Left lung (tissue), 4 donors: ENCODE measurements at regions not wholly inside any gene's neighbourhood (a gene's known extent, or its start where the extent isn't known, plus 50 kb on each side); places are given as distances from the start of the nearest gene placed in this dataset.
A peak's percentile ranks its signal among the peaks of the same experiment; 100 is the strongest.

ENCODE experiments used
- ATAC-seq: fragments of 200-7000 bp; cut with Tn5 transposase; one replicate; pipeline ENCODE4 v1.9.1; 2020; ENCODE audit warnings: moderate library complexity
- DNase-seq, 4 donors: peaks; one replicate each; pipeline ENCODE4 v3.0.0-alpha.2; 2013 to 2020
- H3K27ac ChIP-seq, 2 donors: fragments of 200-600 bp; sonication (generic) in 1 of 2; one replicate each; pipeline versions ENCODE4 v1.5.0 to v1.8.0; 2020 to 2021
- H3K27me3 ChIP-seq, 2 donors: fragments of 200-600 bp; sonication (generic) in 1 of 2; one replicate each; pipeline versions ENCODE4 v1.5.0 to v1.8.0; 2020 to 2021
- H3K36me3 ChIP-seq, 2 donors: fragments of 200-600 bp; sonication (generic) in 1 of 2; one replicate each; pipeline versions ENCODE4 v1.5.0 to v1.8.0; 2020 to 2021
- H3K4me1 ChIP-seq, 2 donors: fragments of 200-600 bp; one replicate each; pipeline ENCODE4 v1.8.0; 2021
- H3K4me3 ChIP-seq, 2 donors: fragments of 200-600 bp; sonication (generic) in 1 of 2; one replicate each; pipeline versions ENCODE4 v1.5.0 to v1.8.0; 2020 to 2021; ENCODE audit warnings: mild to moderate bottlenecking in 1 of 2
- H3K9me3 ChIP-seq, 2 donors: fragments of 200-600 bp; sonication (generic) in 1 of 2; one replicate each; pipeline versions ENCODE4 v1.5.0 to v1.8.0; 2020 to 2021
- intact Hi-C, 2 donors: fragments of 100-400 bp; cut with DNase I; formaldehyde crosslinking; loops; one replicate each; pipeline versions ENCODE4 v1.11.2 to v1.14.2; 2022
- TF ChIP-seq, protein P1 (sequence below), 2 donors: fragments of 200-600 bp; sonication (generic) in 1 of 2; IDR thresholded peaks; one replicate each; pipeline versions ENCODE4 v1.5.0 to v1.8.0; 2021; ENCODE audit warnings: antibody characterized with exemption in 2 of 2
- donor health status: DM: no; HTN: yes; CAD: no.
- donor health status: DM: no; HTN: no; CAD: no.

DNA sequence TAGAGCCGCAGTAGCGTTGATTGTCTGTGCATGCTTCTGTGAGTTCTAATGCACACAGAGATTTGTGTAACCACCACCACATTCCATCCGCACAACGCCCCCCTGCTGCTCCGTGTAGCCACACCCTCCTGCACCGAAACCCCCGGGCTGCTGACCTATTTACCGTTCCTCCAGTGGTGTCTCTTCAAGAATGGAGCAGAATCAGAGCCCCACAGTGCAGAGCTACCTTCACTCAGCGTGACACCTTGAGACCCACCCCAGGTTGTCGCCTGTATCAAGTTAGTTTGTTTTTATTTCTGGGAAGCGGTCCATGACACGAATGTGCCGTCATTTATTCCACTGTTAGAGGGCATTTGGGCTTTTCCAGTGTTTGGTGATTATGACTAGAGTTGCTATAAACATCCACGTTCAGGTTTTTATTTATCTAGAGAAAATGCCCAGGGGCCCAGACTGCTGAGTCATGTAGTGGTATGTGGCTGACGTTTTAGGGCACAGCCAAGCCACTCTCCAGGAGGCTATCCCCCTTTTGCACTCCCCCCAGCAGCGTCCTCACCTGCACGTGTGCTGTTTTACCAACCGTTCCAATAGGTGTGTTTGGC is 266.8 kb downstream of the NDUFA10 start:
- intact Hi-C loops = no loop called here
- DNase-seq = peak in 1 of 4 donors; percentile 25
- Histone ChIP-seq H3K4me3 (no peak overlapping the region), H3K36me3 (no peaks in the 10 kb centered on the region), H3K4me1 (peaks cover 0 to 6% of the 10 kb centered on the region in 2 donors), H3K27me3 (peaks cover 0 to 15% of the 10 kb centered on the region in 2 donors), H3K27ac (no peak overlapping the region), H3K9me3 (peaks cover 0 to 10% of the 10 kb centered on the region in 2 donors)
- TF ChIP-seq, protein P1, sequence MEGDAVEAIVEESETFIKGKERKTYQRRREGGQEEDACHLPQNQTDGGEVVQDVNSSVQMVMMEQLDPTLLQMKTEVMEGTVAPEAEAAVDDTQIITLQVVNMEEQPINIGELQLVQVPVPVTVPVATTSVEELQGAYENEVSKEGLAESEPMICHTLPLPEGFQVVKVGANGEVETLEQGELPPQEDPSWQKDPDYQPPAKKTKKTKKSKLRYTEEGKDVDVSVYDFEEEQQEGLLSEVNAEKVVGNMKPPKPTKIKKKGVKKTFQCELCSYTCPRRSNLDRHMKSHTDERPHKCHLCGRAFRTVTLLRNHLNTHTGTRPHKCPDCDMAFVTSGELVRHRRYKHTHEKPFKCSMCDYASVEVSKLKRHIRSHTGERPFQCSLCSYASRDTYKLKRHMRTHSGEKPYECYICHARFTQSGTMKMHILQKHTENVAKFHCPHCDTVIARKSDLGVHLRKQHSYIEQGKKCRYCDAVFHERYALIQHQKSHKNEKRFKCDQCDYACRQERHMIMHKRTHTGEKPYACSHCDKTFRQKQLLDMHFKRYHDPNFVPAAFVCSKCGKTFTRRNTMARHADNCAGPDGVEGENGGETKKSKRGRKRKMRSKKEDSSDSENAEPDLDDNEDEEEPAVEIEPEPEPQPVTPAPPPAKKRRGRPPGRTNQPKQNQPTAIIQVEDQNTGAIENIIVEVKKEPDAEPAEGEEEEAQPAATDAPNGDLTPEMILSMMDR (IDR thresholded peaks at IDR 0.05) = no peak
- ATAC-seq = peak; percentile 36

DNA sequence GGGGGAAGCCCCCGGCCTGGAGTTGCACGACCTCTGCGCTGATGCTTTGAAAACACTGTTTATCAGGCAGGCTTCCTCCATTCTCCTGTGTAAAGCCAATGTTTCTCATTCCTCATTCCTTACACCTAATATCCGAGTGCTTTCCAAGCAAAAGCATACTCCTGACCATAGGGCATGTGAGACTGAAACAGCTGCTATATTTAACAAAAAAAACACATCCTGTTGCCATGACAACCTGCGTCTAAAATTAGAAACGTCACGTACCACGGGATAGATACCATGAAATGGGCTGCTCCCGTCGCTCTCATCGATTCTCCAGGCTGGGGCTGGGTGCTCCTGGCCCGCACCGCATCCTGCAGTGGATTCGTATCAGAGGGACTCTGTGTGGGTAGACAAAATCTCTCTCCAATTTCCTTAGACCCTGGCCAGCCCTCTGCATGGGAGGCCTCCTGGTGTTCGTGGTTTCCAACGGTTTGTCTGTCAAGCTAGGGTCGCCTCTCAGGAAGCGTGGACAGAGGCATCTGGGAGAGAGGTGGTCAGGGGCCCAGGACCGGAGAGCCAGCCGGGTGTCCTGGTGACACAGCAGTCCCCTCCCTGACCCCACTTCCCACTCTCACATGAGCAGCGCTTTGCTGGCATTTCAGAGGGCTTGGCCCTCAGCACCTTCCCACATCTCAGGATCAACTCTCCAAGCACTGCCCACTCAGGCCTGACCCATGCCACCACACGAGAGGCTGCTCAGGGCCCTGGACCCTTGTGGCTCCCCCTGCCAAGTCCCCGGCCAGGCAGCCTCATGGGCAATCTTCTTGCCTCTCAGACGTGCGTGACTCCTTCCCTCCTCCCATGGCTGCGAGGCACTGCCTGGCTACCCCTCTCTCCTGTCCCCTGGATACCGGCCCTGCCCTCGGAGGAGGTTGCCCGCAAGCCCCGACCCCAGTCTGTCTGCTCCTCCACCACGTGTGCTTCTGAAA is 268.1 kb downstream of the NDUFA10 start:
- H3K9me3 ChIP-seq = peaks cover 0 to 10% of the 10 kb centered on the region in 2 donors
- ATAC-seq = no peak
- no peaks in the 10 kb centered on the region for H3K36me3 ChIP-seq
- H3K4me3 ChIP-seq = no peak overlapping the region
- TF ChIP-seq, protein P1 (IDR thresholded peaks at IDR 0.05) = no peak
- no peak overlapping the region for H3K27ac ChIP-seq
- H3K27me3 ChIP-seq = peaks cover 0 to 15% of the 10 kb centered on the region in 2 donors
- peaks cover 0 to 6% of the 10 kb centered on the region in 2 donors for H3K4me1 ChIP-seq
- intact Hi-C loops = no loop called here
- DNase-seq = peak in 2 of 4 donors; percentile 76 to 84

DNA sequence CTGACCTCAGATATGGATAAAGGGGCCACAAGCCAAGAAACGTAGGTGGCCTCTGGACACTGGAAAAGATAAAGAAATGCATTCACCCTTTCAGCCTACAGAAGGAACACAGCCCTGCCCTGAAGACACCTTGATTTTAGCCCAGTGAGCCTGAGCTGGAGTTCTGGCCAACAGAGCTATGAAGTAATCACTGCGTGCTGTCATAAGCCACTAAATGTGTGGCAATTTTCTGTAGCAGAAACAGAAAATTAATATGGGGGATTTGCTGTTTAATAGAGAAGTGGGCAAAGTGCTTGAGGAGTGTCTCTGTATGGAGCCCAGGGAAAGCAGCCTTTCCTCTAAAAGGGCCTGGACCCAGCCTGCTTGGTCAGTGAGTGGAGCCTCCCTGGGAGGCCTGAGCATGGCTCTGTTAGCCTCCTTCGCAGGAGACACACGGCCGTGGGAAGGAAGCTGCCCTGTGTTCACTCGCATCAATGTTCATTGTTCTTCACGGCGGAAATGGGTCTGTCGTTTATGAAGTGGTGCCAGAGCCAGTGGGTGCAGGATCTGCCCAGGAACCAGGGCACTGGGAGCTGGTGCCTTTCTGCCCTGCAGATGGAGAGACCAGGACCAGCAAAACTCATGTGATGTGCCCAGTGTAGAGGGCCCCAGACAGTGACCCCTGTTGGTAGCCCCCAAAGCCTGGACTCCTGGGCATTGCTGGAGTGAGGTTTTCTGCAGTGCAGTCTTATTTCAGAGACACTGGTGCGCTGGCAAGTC is 268.9 kb downstream of the NDUFA10 start:
- Histone ChIP-seq H3K4me3 (no peak overlapping the region), H3K4me1 (peaks cover 0 to 14% of the 10 kb centered on the region in 2 donors), H3K27ac (no peak overlapping the region), H3K27me3 (peaks cover 0 to 21% of the 10 kb centered on the region in 2 donors), H3K36me3 (no peaks in the 10 kb centered on the region), H3K9me3 (peaks cover 0 to 10% of the 10 kb centered on the region in 2 donors)
- DNase-seq (no peak), ATAC-seq (no peak)
- TF ChIP-seq, protein P1 (IDR thresholded peaks at IDR 0.05) = no peak
- intact Hi-C loops = no loop called here

DNA sequence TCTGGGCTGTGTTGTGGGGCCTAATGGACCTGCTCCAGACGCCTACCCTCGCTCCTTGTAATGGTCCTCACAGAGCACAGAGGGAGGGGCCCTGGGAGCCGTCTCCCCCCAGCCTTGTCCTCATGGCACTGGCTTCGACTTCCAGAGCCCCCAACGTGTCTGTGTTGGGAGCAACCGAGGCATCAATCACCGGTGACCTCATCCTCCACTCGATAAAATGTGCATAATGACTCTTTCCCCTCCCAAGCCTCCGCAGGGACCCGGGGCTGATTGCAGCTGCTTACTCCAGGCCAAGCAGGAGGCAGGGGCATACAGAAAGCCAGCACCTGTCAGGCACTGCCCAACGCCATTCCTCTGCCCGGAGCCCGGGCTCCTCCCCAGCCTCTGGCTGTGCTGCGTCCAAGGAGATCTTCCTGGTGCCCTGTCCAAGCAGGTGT is 271.7 kb downstream of the NDUFA10 start:
- DNase-seq (peak in 1 of 4 donors; percentile 54), ATAC-seq (no peak)
- peaks cover 0 to 20% of the 10 kb centered on the region in 2 donors for H3K27me3 ChIP-seq
- H3K27ac ChIP-seq = no peak overlapping the region
- H3K4me3 ChIP-seq = no peak overlapping the region
- intact Hi-C loops = no loop called here
- TF ChIP-seq, protein P1 (IDR thresholded peaks at IDR 0.05) = no peak
- peaks cover 0 to 16% of the 10 kb centered on the region in 2 donors for H3K4me1 ChIP-seq
- H3K36me3 ChIP-seq = no peaks in the 10 kb centered on the region
- no peaks in the 10 kb centered on the region for H3K9me3 ChIP-seq
